WERI-Rb-1 (cell line): ENCODE measurements at regions not wholly inside any gene's neighbourhood (a gene's known extent, or its start where the extent isn't known, plus 50 kb on each side); places are given as distances from the start of the nearest gene placed in this dataset.
"Not testable (repeated sequence)": the region's sequence is repeated elsewhere in the genome, so short reads cannot be mapped to it uniquely, and the experiment has no call there.

Source experiments
- DNase-seq: peaks from one replicate; pipeline ENCODE4 v3.0.0-alpha.2; 2020
- H3K27ac ChIP-seq: fragments of 250-450 bp; sonication (Bioruptor Pico); 2 replicates; pipeline ENCODE4 v1.5.1; 2020; ENCODE audit warnings: mild to moderate bottlenecking, moderate library complexity
- H3K27me3 ChIP-seq: fragments of 250-450 bp; sonication (Bioruptor Pico); 2 replicates; pipeline ENCODE4 v1.5.1; 2021; ENCODE audit warnings: mild to moderate bottlenecking, low read depth, moderate library complexity; ENCODE audit not compliant: insufficient read depth, severe bottlenecking
- H3K36me3 ChIP-seq: fragments of 250-450 bp; sonication (Bioruptor Pico); 2 replicates; pipeline ENCODE4 v1.5.1; 2020; ENCODE audit warnings: mild to moderate bottlenecking, moderate library complexity
- H3K4me3 ChIP-seq: 2 replicates; pipeline ENCODE4 v1.5.1; 2011; ENCODE audit warnings: low read depth, mild to moderate bottlenecking, control low read depth, low read length
- H3K9me3 ChIP-seq: fragments of 250-450 bp; sonication (Bioruptor Pico); 2 replicates; pipeline ENCODE4 v1.5.1; 2021; ENCODE audit warnings: mild to moderate bottlenecking, moderate library complexity; ENCODE audit not compliant: severe bottlenecking
- TF ChIP-seq, protein P1 (sequence below): IDR thresholded peaks from 2 replicates; pipeline ENCODE4 v1.5.1; 2011; ENCODE audit warnings: low read depth, mild to moderate bottlenecking, control low read depth, inconsistent platforms, low read length

DNA sequence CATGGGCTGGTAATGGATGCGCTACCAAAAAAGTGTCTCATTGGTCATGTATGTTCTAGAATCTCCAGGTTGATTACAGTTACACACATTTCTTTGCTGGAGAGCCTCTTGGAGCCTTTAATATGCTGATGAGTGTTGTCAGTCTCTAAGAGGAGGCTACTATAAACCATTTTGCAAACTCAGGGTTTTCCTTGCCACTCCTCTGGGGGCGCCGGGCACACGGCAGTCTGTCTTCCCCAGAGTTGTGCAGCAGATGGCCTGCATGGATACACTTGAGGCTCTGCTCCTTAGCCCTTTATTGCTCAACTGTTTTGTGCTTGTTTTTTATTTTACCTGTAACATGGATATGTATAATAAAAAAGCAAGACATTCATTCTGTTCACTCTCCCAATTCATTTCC, 196.5 kb downstream of the ACTR3B start:
- DNase-seq: peak; percentile 57
- TF ChIP-seq, protein P1, sequence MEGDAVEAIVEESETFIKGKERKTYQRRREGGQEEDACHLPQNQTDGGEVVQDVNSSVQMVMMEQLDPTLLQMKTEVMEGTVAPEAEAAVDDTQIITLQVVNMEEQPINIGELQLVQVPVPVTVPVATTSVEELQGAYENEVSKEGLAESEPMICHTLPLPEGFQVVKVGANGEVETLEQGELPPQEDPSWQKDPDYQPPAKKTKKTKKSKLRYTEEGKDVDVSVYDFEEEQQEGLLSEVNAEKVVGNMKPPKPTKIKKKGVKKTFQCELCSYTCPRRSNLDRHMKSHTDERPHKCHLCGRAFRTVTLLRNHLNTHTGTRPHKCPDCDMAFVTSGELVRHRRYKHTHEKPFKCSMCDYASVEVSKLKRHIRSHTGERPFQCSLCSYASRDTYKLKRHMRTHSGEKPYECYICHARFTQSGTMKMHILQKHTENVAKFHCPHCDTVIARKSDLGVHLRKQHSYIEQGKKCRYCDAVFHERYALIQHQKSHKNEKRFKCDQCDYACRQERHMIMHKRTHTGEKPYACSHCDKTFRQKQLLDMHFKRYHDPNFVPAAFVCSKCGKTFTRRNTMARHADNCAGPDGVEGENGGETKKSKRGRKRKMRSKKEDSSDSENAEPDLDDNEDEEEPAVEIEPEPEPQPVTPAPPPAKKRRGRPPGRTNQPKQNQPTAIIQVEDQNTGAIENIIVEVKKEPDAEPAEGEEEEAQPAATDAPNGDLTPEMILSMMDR: peak; percentile 52

DNA sequence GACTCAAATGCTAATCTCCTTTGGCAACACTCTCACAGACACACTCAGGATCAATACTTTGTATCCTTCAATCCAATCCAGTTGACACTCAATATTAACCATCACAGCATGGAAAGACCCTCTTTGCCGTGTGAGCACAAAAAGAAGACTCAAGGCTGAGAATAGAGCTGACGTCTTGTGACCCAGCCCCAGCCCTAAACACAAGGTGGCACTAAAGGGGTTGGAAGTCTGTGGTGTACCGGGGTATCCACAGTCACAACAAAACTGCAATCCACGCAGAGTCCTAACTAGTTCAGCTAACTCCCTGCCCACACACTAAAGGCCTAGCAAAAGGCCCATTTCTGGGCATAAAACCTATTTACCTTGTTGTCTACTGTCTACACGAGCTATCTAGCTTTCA, 200.1 kb downstream of the ACTR3B start:
- H3K27me3 ChIP-seq: no peaks in the 10 kb centered on the region
- no peaks in the 10 kb centered on the region for H3K36me3 ChIP-seq
- no peak overlapping the region for H3K4me3 ChIP-seq
- peak; percentile 61 for DNase-seq
- H3K27ac ChIP-seq: no peak overlapping the region
- TF ChIP-seq, protein P1: peak; percentile 74
- H3K9me3 ChIP-seq: peaks cover 6% of the 10 kb centered on the region

More for the DNA sequence above, 196.5 kb downstream of the ACTR3B start:
- H3K36me3 ChIP-seq: no peaks in the 10 kb centered on the region
- H3K27me3 ChIP-seq: no peaks in the 10 kb centered on the region
- H3K27ac ChIP-seq: no peak overlapping the region
- H3K9me3 ChIP-seq: peaks cover 3% of the 10 kb centered on the region
- H3K4me3 ChIP-seq: no peak overlapping the region

DNA sequence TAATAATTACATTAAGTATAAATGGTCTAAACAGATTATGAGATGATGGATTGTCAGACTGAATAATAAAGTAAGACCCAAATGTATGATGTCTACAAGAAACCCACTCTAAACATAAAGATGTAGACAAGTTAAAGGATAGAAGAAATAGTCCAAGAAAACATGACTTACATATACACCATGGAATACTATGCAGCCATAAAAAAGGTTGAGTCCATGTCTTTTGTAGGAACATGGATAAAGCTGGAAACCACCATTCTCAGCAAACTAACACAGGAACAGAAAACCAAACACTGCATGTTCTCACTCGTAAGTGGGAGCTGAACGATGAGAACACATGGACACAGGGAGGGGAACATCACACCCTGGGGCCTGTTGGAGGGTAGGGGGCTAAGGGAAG, 202.2 kb downstream of the ACTR3B start:
- H3K36me3 ChIP-seq: not testable (repeated sequence)

DNA sequence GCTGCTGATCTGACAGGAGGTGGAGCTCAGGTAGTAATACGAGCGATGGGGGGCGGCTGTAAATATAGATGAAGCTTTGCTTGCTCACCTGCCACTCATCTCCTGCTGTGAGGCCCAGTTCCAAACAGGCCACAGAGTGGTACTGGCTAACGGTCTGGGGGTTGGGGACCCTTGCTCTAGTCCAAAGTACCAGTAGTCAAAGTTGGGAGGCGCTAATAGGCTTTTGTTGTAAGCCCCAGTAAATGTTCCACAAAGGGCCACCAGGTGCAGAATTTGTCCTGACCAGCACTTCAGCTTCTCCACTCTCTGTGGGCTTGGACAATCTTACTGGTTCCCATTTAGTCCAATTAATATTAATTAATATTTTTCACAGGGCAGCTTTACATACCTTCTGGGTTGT, 206.6 kb downstream of the ACTR3B start:
- Histone ChIP-seq H3K9me3 (peaks cover 3% of the 10 kb centered on the region), H3K4me3 (no peak overlapping the region), H3K27ac (no peak overlapping the region), H3K36me3 (no peaks in the 10 kb centered on the region), H3K27me3 (no peaks in the 10 kb centered on the region)
- DNase-seq: no peak
- TF ChIP-seq, protein P1: no peak

More for the DNA sequence above, 202.2 kb downstream of the ACTR3B start:
- H3K4me3 ChIP-seq, H3K9me3 ChIP-seq, DNase-seq, H3K27ac ChIP-seq, H3K27me3 ChIP-seq: not testable (repeated sequence)

DNA sequence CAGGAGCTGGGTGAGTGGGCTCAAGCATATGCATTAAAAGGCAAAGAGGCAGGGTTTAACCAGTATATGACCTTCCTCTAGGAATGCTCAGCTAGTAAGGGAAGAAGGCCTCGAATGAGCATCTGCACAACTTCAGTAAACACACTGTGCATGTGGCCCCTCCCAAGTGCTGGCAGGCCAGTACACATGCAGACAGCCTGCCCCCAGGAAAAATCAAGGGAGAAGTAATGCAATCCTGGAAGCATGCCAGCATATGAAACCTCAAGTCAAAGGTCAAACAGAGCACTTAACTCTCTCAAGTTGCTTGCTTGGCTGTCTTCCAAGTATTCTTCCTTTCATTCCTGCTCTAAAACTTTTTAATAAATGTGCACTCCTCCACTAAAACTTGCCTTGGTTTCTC, 208.4 kb downstream of the ACTR3B start:
- Histone ChIP-seq H3K9me3 (no peaks in the 10 kb centered on the region), H3K4me3 (no peak overlapping the region), H3K27ac (no peak overlapping the region), H3K27me3 (no peaks in the 10 kb centered on the region), H3K36me3 (no peaks in the 10 kb centered on the region)
- DNase-seq: no peak
- TF ChIP-seq, protein P1: no peak

DNA sequence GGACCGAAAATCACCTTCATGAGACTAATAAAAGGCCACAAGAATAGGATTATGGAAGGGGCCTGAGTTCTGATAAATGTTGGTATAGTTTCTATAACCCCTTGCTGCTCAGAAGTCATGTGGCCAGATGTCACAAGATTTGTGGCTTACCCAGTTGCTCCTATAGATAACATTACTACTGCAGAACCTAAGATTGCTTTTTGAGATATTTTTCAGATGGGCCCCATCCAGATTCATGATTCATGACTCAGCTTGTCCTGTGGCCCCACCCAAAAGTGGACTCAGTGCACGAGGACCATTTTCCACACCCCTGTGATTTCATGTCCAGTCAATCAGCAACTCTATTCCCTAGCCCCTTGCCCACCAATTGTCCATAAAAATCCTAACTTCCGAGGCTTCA, 209.0 kb downstream of the ACTR3B start:
- DNase-seq: no peak
- no peak overlapping the region for H3K4me3 ChIP-seq
- no peaks in the 10 kb centered on the region for H3K36me3 ChIP-seq
- H3K9me3 ChIP-seq: peaks cover 2% of the 10 kb centered on the region
- no peaks in the 10 kb centered on the region for H3K27me3 ChIP-seq
- no peak overlapping the region for H3K27ac ChIP-seq
- TF ChIP-seq, protein P1: no peak
